Peyer's patch (tissue), 4 donors: ENCODE measurements at regions not wholly inside any gene's neighbourhood (a gene's known extent, or its start where the extent isn't known, plus 50 kb on each side); places are given as distances from the start of the nearest gene placed in this dataset.

Experiments used
- POLR2A ChIP-seq, 2 donors: fragments of 450-650 bp; IDR thresholded peaks; one replicate each; pipeline ENCODE4 v1.5.1; 2017; ENCODE audit warnings: antibody characterized with exemption in 2 of 2, mild to moderate bottlenecking in 2 of 2, moderate library complexity in 2 of 2
- TF ChIP-seq, protein P1 (sequence below), 6 experiments: fragments of 450-650 bp in 4 of 6; fragments of 200-600 bp in 2 of 6; sonication (generic) in 1 of 6; IDR thresholded peaks; one replicate each; pipeline ENCODE4 v1.5.1; 2017 to 2019; ENCODE audit warnings: antibody characterized with exemption in 6 of 6, mild to moderate bottlenecking in 3 of 6, moderate library complexity in 1 of 6

GRCh38 chr5:171681061-171681460 lies 104.6 kb upstream of the SMIM23 start:
- TF ChIP-seq, protein P1, sequence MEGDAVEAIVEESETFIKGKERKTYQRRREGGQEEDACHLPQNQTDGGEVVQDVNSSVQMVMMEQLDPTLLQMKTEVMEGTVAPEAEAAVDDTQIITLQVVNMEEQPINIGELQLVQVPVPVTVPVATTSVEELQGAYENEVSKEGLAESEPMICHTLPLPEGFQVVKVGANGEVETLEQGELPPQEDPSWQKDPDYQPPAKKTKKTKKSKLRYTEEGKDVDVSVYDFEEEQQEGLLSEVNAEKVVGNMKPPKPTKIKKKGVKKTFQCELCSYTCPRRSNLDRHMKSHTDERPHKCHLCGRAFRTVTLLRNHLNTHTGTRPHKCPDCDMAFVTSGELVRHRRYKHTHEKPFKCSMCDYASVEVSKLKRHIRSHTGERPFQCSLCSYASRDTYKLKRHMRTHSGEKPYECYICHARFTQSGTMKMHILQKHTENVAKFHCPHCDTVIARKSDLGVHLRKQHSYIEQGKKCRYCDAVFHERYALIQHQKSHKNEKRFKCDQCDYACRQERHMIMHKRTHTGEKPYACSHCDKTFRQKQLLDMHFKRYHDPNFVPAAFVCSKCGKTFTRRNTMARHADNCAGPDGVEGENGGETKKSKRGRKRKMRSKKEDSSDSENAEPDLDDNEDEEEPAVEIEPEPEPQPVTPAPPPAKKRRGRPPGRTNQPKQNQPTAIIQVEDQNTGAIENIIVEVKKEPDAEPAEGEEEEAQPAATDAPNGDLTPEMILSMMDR (IDR thresholded peaks at IDR 0.05): no peak
- no peak for TF ChIP-seq POLR2A (IDR thresholded peaks at IDR 0.05)
